ENCODE measurements at regions not wholly inside any gene's neighbourhood (a gene's known extent, or its start where the extent isn't known, plus 50 kb on each side); places are given as distances from the start of the nearest gene placed in this dataset.

GRCh38 chr4:13180701-13181100, 303.4 kb downstream of the RAB28 start:
- DNase-seq, result no peak

GRCh38 chr4:13178621-13179020, 305.5 kb downstream of the RAB28 start:
- no peak for DNase-seq

- DNase-seq, result no peak
These were observed 307.4 kb downstream of the RAB28 start for GRCh38 chr4:13176741-13177142.

GRCh38 chr4:13174926-13175325, 309.2 kb downstream of the RAB28 start:
- no peak for DNase-seq

- no peak for DNase-seq
These were observed 310.1 kb downstream of the RAB28 start for GRCh38 chr4:13174001-13174400.

GRCh38 chr4:13171292-13172057, 312.7 kb downstream of the RAB28 start:
- DNase-seq, result no peak

- DNase-seq, result no peak
These were observed 314.2 kb downstream of the RAB28 start for GRCh38 chr4:13169731-13170525.

- DNase-seq, result no peak
These were observed 315.8 kb downstream of the RAB28 start for GRCh38 chr4:13168326-13168725.

GRCh38 chr4:13166214-13166613, 317.9 kb downstream of the RAB28 start:
- DNase-seq, result no peak

GRCh38 chr4:13164783-13165331, 319.3 kb downstream of the RAB28 start:
- DNase-seq, result no peak

GRCh38 chr4:13162886-13163285, 321.3 kb downstream of the RAB28 start:
- no peak for DNase-seq

GRCh38 chr4:13160920-13161319, 323.2 kb downstream of the RAB28 start:
- no peak for DNase-seq

- DNase-seq, result no peak
These were observed 325.0 kb downstream of the RAB28 start for GRCh38 chr4:13159041-13159620.

- DNase-seq, result no peak
These were observed 332.9 kb downstream of the RAB28 start for GRCh38 chr4:13151194-13151593.

GRCh38 chr4:13143222-13144070, 340.7 kb downstream of the RAB28 start:
- no peak for DNase-seq

- no peak for DNase-seq
These were observed 341.4 kb downstream of the RAB28 start for GRCh38 chr4:13142726-13143125.

GRCh38 chr4:13142191-13142590, 341.9 kb downstream of the RAB28 start:
- DNase-seq, result no peak

- no peak for DNase-seq
These were observed 346.8 kb downstream of the RAB28 start for GRCh38 chr4:13137390-13137789.

GRCh38 chr4:13133700-13134099, 350.4 kb downstream of the RAB28 start:
- no peak for DNase-seq

- DNase-seq, result no peak
These were observed 353.3 kb downstream of the RAB28 start for GRCh38 chr4:13130848-13131247.

GRCh38 chr4:13129095-13129494, 355.0 kb downstream of the RAB28 start:
- no peak for DNase-seq
